Fibroblast of skin of right biceps (primary cell): ENCODE measurements at regions not wholly inside any gene's neighbourhood (a gene's known extent, or its start where the extent isn't known, plus 50 kb on each side); places are given as distances from the start of the nearest gene placed in this dataset.

Experiments used
- DNase-seq: peaks from one replicate; pipeline ENCODE4 v3.0.0-alpha.2; 2013

- no peak for DNase-seq
Observed at GRCh38 chr13:59603646-59604045, 560.1 kb downstream of the DIAPH3 start.

- DNase-seq, result no peak
Observed at GRCh38 chr13:59607172-59607571, 556.6 kb downstream of the DIAPH3 start.

- no peak for DNase-seq
Observed at GRCh38 chr13:59607780-59608233, 555.9 kb downstream of the DIAPH3 start.

GRCh38 chr13:59609421-59609820 lies 554.3 kb downstream of the DIAPH3 start:
- no peak for DNase-seq
